ENCODE measurements at regions not wholly inside any gene's neighbourhood (a gene's known extent, or its start where the extent isn't known, plus 50 kb on each side); places are given as distances from the start of the nearest gene placed in this dataset.
"Not testable (repeated sequence)": the region's sequence is repeated elsewhere in the genome, so short reads cannot be mapped to it uniquely, and the experiment has no call there.

- H3K4me3 ChIP-seq (ENCODE audit: low read depth, low read length): no peak overlapping the region
- H3K27me3 ChIP-seq (ENCODE audit: control insufficient read depth, insufficient read depth, low read length): no peaks in the 10 kb centered on the region
- H3K27ac ChIP-seq (ENCODE audit: low read depth, low read length): no peak overlapping the region
These were observed 115.4 kb downstream of the LHX2 start for GRCh38 chr9:124126648-124127646.

GRCh38 chr9:124128568-124129166, 117.1 kb downstream of the LHX2 start:
- Histone ChIP-seq H3K4me3 (ENCODE audit: low read depth, low read length) (no peak overlapping the region), H3K27me3 (ENCODE audit: control insufficient read depth, insufficient read depth, low read length) (no peaks in the 10 kb centered on the region), H3K36me3 (ENCODE audit: control insufficient read depth, insufficient read depth, low read length) (no peaks in the 10 kb centered on the region), H3K9ac (ENCODE audit: low read length) (no peak overlapping the region), H3K4me1 (ENCODE audit: control insufficient read depth, insufficient read depth, low read length) (peaks cover 18% of the 10 kb centered on the region), H3K27ac (ENCODE audit: low read depth, low read length) (no peak overlapping the region), H3K9me3 (ENCODE audit: control insufficient read depth, insufficient read depth, low read depth, low read length) (no peaks in the 10 kb centered on the region)

More at GRCh38 chr9:124126648-124127646, 115.4 kb downstream of the LHX2 start:
- Histone ChIP-seq H3K4me1 (ENCODE audit: control insufficient read depth, insufficient read depth, low read length) (peaks cover 11% of the 10 kb centered on the region), H3K9ac (ENCODE audit: low read length) (no peak overlapping the region), H3K9me3 (ENCODE audit: control insufficient read depth, insufficient read depth, low read depth, low read length) (no peaks in the 10 kb centered on the region), H3K36me3 (ENCODE audit: control insufficient read depth, insufficient read depth, low read length) (no peaks in the 10 kb centered on the region)

- H3K27me3 ChIP-seq (ENCODE audit: control insufficient read depth, insufficient read depth, low read length): no peaks in the 10 kb centered on the region
- H3K36me3 ChIP-seq (ENCODE audit: control insufficient read depth, insufficient read depth, low read length): no peaks in the 10 kb centered on the region
- H3K9ac ChIP-seq (ENCODE audit: low read length): no peak overlapping the region
- H3K4me3 ChIP-seq (ENCODE audit: low read depth, low read length): no peak overlapping the region
- no peak overlapping the region for H3K27ac ChIP-seq (ENCODE audit: low read depth, low read length)
- peaks cover 11% of the 10 kb centered on the region for H3K4me1 ChIP-seq (ENCODE audit: control insufficient read depth, insufficient read depth, low read length)
- no peaks in the 10 kb centered on the region for H3K9me3 ChIP-seq (ENCODE audit: control insufficient read depth, insufficient read depth, low read depth, low read length)
These were observed 118.9 kb downstream of the LHX2 start for GRCh38 chr9:124130277-124131075.

- H3K9ac ChIP-seq (ENCODE audit: low read length); H3K27ac ChIP-seq (ENCODE audit: low read depth, low read length); H3K27me3 ChIP-seq (ENCODE audit: control insufficient read depth, insufficient read depth, low read length); H3K9me3 ChIP-seq (ENCODE audit: control insufficient read depth, insufficient read depth, low read depth, low read length); H3K4me1 ChIP-seq (ENCODE audit: control insufficient read depth, insufficient read depth, low read length); H3K4me3 ChIP-seq (ENCODE audit: low read depth, low read length); H3K36me3 ChIP-seq (ENCODE audit: control insufficient read depth, insufficient read depth, low read length): not testable (repeated sequence)
These were observed 120.0 kb downstream of the LHX2 start for GRCh38 chr9:124131518-124131917.

- Histone ChIP-seq H3K27ac (ENCODE audit: low read depth, low read length) (no peak overlapping the region), H3K9me3 (ENCODE audit: control insufficient read depth, insufficient read depth, low read depth, low read length) (no peaks in the 10 kb centered on the region), H3K27me3 (ENCODE audit: control insufficient read depth, insufficient read depth, low read length) (no peaks in the 10 kb centered on the region), H3K4me1 (ENCODE audit: control insufficient read depth, insufficient read depth, low read length) (peaks cover 7% of the 10 kb centered on the region; the same call in 1 of the 2 replicates), H3K9ac (ENCODE audit: low read length) (no peak overlapping the region), H3K4me3 (ENCODE audit: low read depth, low read length) (no peak overlapping the region), H3K36me3 (ENCODE audit: control insufficient read depth, insufficient read depth, low read length) (no peaks in the 10 kb centered on the region)
These were observed 121.1 kb downstream of the LHX2 start for GRCh38 chr9:124132671-124133147.

GRCh38 chr9:124133727-124134126, 122.2 kb downstream of the LHX2 start:
- H3K36me3 ChIP-seq (ENCODE audit: control insufficient read depth, insufficient read depth, low read length): no peaks in the 10 kb centered on the region

GRCh38 chr9:124134526-124134925, 123.0 kb downstream of the LHX2 start:
- Histone ChIP-seq H3K4me1 (ENCODE audit: control insufficient read depth, insufficient read depth, low read length) (peaks cover 7% of the 10 kb centered on the region; the same call in 1 of the 2 replicates), H3K9ac (ENCODE audit: low read length) (no peak overlapping the region), H3K27ac (ENCODE audit: low read depth, low read length) (no peak overlapping the region)

More at GRCh38 chr9:124133727-124134126, 122.2 kb downstream of the LHX2 start:
- H3K9ac ChIP-seq (ENCODE audit: low read length): no peak overlapping the region
- no peaks in the 10 kb centered on the region for H3K9me3 ChIP-seq (ENCODE audit: control insufficient read depth, insufficient read depth, low read depth, low read length)
- no peak overlapping the region for H3K4me3 ChIP-seq (ENCODE audit: low read depth, low read length)
- no peak overlapping the region for H3K27ac ChIP-seq (ENCODE audit: low read depth, low read length)
- no peaks in the 10 kb centered on the region for H3K27me3 ChIP-seq (ENCODE audit: control insufficient read depth, insufficient read depth, low read length)
- peaks cover 7% of the 10 kb centered on the region; the same call in 1 of the 2 replicates for H3K4me1 ChIP-seq (ENCODE audit: control insufficient read depth, insufficient read depth, low read length)

GRCh38 chr9:124135813-124136365, 121.9 kb upstream of the NEK6 start:
- no peaks in the 10 kb centered on the region for H3K9me3 ChIP-seq (ENCODE audit: control insufficient read depth, insufficient read depth, low read depth, low read length)
- H3K27me3 ChIP-seq (ENCODE audit: control insufficient read depth, insufficient read depth, low read length): no peaks in the 10 kb centered on the region
- H3K4me3 ChIP-seq (ENCODE audit: low read depth, low read length): no peak overlapping the region
- peaks cover 7% of the 10 kb centered on the region; the same call in 1 of the 2 replicates for H3K4me1 ChIP-seq (ENCODE audit: control insufficient read depth, insufficient read depth, low read length)
- no peak overlapping the region for H3K27ac ChIP-seq (ENCODE audit: low read depth, low read length)
- no peaks in the 10 kb centered on the region for H3K36me3 ChIP-seq (ENCODE audit: control insufficient read depth, insufficient read depth, low read length)
- no peak overlapping the region for H3K9ac ChIP-seq (ENCODE audit: low read length)

More at GRCh38 chr9:124134526-124134925, 123.0 kb downstream of the LHX2 start:
- Histone ChIP-seq H3K36me3 (ENCODE audit: control insufficient read depth, insufficient read depth, low read length) (no peaks in the 10 kb centered on the region), H3K9me3 (ENCODE audit: control insufficient read depth, insufficient read depth, low read depth, low read length) (no peaks in the 10 kb centered on the region), H3K27me3 (ENCODE audit: control insufficient read depth, insufficient read depth, low read length) (no peaks in the 10 kb centered on the region), H3K4me3 (ENCODE audit: low read depth, low read length) (no peak overlapping the region)

GRCh38 chr9:124137009-124137943, 120.5 kb upstream of the NEK6 start:
- Histone ChIP-seq H3K36me3 (ENCODE audit: control insufficient read depth, insufficient read depth, low read length) (no peaks in the 10 kb centered on the region), H3K27ac (ENCODE audit: low read depth, low read length) (no peak overlapping the region), H3K27me3 (ENCODE audit: control insufficient read depth, insufficient read depth, low read length) (no peaks in the 10 kb centered on the region), H3K9ac (ENCODE audit: low read length) (no peak overlapping the region), H3K4me1 (ENCODE audit: control insufficient read depth, insufficient read depth, low read length) (peaks cover 7% of the 10 kb centered on the region; the same call in 1 of the 2 replicates), H3K4me3 (ENCODE audit: low read depth, low read length) (no peak overlapping the region), H3K9me3 (ENCODE audit: control insufficient read depth, insufficient read depth, low read depth, low read length) (no peaks in the 10 kb centered on the region)

Data from HUES6 (cell line).